CD4-positive, alpha-beta T cell (primary cell): ENCODE measurements at regions not wholly inside any gene's neighbourhood (a gene's known extent, or its start where the extent isn't known, plus 50 kb on each side); places are given as distances from the start of the nearest gene placed in this dataset.

Experiments used
- ATAC-seq: fragments of 200-7000 bp; cut with Tn5 transposase; one replicate; pipeline ENCODE4 v1.10.0; 2022; ENCODE audit warnings: mild to moderate bottlenecking; ENCODE audit not compliant: poor library complexity
- CTCF ChIA-PET: fragments of 350-600 bp; sonication (Branson Sonifier 250); formaldehyde crosslinking; loops from one replicate; lab custom pipeline; 2021; ENCODE audit warnings: antibody characterized with exemption, inconsistent platforms; lab: Charles Lee
- POLR2A ChIA-PET: fragments of 350-600 bp; sonication (Branson Sonifier 250); formaldehyde crosslinking; loops from one replicate; lab custom pipeline; 2021; ENCODE audit warnings: antibody characterized with exemption, inconsistent platforms; lab: Charles Lee
- DNase-seq, 14 experiments: peaks; one replicate each; pipeline ENCODE4 v3.0.0-alpha.2; 2013 to 2020; ENCODE audit warnings: mixed read lengths in 2 of 14
- H3K27ac ChIP-seq, 2 donors: one replicate each; pipeline versions ENCODE4 v1.5.1 to v1.7.0; 2013; ENCODE audit warnings: low read length in 2 of 2, low read depth in 1 of 2, mild to moderate bottlenecking in 1 of 2
- H3K27me3 ChIP-seq, 2 experiments: 1 replicate in 1 of 2; 2 replicates in 1 of 2; pipeline versions ENCODE4 v1.6.1 to v1.7.0; 2013; ENCODE audit warnings: low read length in 2 of 2, control low read depth in 1 of 2, mild to moderate bottlenecking in 1 of 2, moderate library complexity in 1 of 2; ENCODE audit not compliant: insufficient read depth in 2 of 2, control insufficient read depth in 1 of 2
- H3K36me3 ChIP-seq: one replicate; pipeline ENCODE4 v1.6.1; 2013; ENCODE audit warnings: low read length, control low read depth; ENCODE audit not compliant: insufficient read depth
- H3K4me1 ChIP-seq: one replicate; pipeline ENCODE4 v1.6.1; 2013; ENCODE audit warnings: low read length, control low read depth; ENCODE audit not compliant: insufficient read depth
- H3K4me3 ChIP-seq: one replicate; pipeline ENCODE4 v1.5.1; 2013; ENCODE audit warnings: mild to moderate bottlenecking, low read length, moderate library complexity
- H3K9me3 ChIP-seq, 2 experiments: 1 replicate in 1 of 2; 2 replicates in 1 of 2; pipeline versions ENCODE4 v1.6.1 to v1.7.0; 2013; ENCODE audit warnings: low read length in 2 of 2, mild to moderate bottlenecking in 2 of 2, control low read depth in 1 of 2, moderate library complexity in 1 of 2; ENCODE audit not compliant: control insufficient read depth in 1 of 2, insufficient read depth in 1 of 2
- H3K27ac Mint-ChIP-seq: one replicate; pipeline ENCODE4 v1.8.0; 2020; ENCODE audit warnings: mixed read lengths
- H3K27me3 Mint-ChIP-seq: one replicate; pipeline ENCODE4 v1.8.0; 2021; ENCODE audit warnings: mixed read lengths
- H3K36me3 Mint-ChIP-seq: one replicate; pipeline ENCODE4 v1.8.0; 2021; ENCODE audit warnings: low read depth, mixed read lengths
- H3K4me1 Mint-ChIP-seq: one replicate; pipeline ENCODE4 v1.8.0; 2021; ENCODE audit warnings: low read depth, mixed read lengths
- H3K4me3 Mint-ChIP-seq: one replicate; pipeline ENCODE4 v1.8.0; 2020; ENCODE audit warnings: mild to moderate bottlenecking, mixed read lengths
- H3K9me3 Mint-ChIP-seq: one replicate; pipeline ENCODE4 v1.8.0; 2020; ENCODE audit warnings: mixed read lengths
- CTCF ChIP-seq: fragments of 200-600 bp; IDR thresholded peaks from one replicate; pipeline ENCODE4 v1.8.0; 2022; ENCODE audit warnings: antibody characterized with exemption, mild to moderate bottlenecking
- intact Hi-C, 2 experiments: fragments of 100-400 bp; cut with DNase I in 1 of 2; cut with micrococcal nuclease in 1 of 2; formaldehyde crosslinking; loops; one replicate each; pipeline versions ENCODE4 v1.15.1 to v1.9.0; 2023 to 2025; cut with DNase I, micrococcal nuclease

GRCh38 chr15:95263751-95264150, 1032.4 kb downstream of the MCTP2 start:
- TF ChIP-seq CTCF = no peak
- DNase-seq = no peak
- ATAC-seq = no peak
- Histone ChIP-seq H3K9me3 (no peaks in the 10 kb centered on the region), H3K27ac (no peak overlapping the region), H3K27me3 (peaks cover 0 to 6% of the 10 kb centered on the region in 2 experiments), H3K4me3 (no peak overlapping the region), H3K4me1 (no peaks in the 10 kb centered on the region), H3K36me3 (no peaks in the 10 kb centered on the region)
- ChIA-PET CTCF (no interaction called here), POLR2A (no interaction called here)
- no peak overlapping the region for H3K4me3 Mint-ChIP-seq
- H3K9me3 Mint-ChIP-seq = no peaks in the 10 kb centered on the region
- intact Hi-C loops = no loop called here
- H3K27ac Mint-ChIP-seq = no peak overlapping the region
- H3K36me3 Mint-ChIP-seq = no peaks in the 10 kb centered on the region
- peaks cover 42% of the 10 kb centered on the region for H3K27me3 Mint-ChIP-seq
- H3K4me1 Mint-ChIP-seq = no peaks in the 10 kb centered on the region

GRCh38 chr15:95265419-95265997, 1034.1 kb downstream of the MCTP2 start:
- no peak for DNase-seq
- no peak for ATAC-seq
- TF ChIP-seq CTCF = no peak
- Histone ChIP-seq H3K4me1 (no peaks in the 10 kb centered on the region), H3K36me3 (no peaks in the 10 kb centered on the region), H3K9me3 (no peaks in the 10 kb centered on the region), H3K4me3 (no peak overlapping the region), H3K27me3 (no peaks in the 10 kb centered on the region), H3K27ac (no peak overlapping the region)
- Mint-ChIP-seq H3K4me3 (no peak overlapping the region), H3K4me1 (no peaks in the 10 kb centered on the region), H3K9me3 (no peaks in the 10 kb centered on the region), H3K27me3 (peaks cover 27% of the 10 kb centered on the region), H3K36me3 (no peaks in the 10 kb centered on the region), H3K27ac (no peak overlapping the region)
- ChIA-PET CTCF (no interaction called here), POLR2A (no interaction called here)
- intact Hi-C loops = no loop called here

- POLR2A ChIA-PET = no interaction called here
- H3K27me3 Mint-ChIP-seq = peaks cover 19% of the 10 kb centered on the region
- no peaks in the 10 kb centered on the region for H3K4me1 Mint-ChIP-seq
- no peak overlapping the region for H3K4me3 ChIP-seq
- no peak for TF ChIP-seq CTCF
- no peaks in the 10 kb centered on the region for H3K9me3 ChIP-seq
- H3K36me3 ChIP-seq = no peaks in the 10 kb centered on the region
- H3K36me3 Mint-ChIP-seq = no peaks in the 10 kb centered on the region
- no peaks in the 10 kb centered on the region for H3K27me3 ChIP-seq
- no peaks in the 10 kb centered on the region for H3K4me1 ChIP-seq
- H3K4me3 Mint-ChIP-seq = no peak overlapping the region
- no peak for ATAC-seq
- H3K27ac Mint-ChIP-seq = no peak overlapping the region
- no peak for DNase-seq
- CTCF ChIA-PET = no interaction called here
- no peak overlapping the region for H3K27ac ChIP-seq
- intact Hi-C loops = no loop called here
- no peaks in the 10 kb centered on the region for H3K9me3 Mint-ChIP-seq
Observed at GRCh38 chr15:95266451-95267061, 1035.2 kb downstream of the MCTP2 start.
